Hematopoietic multipotent progenitor cell (in vitro differentiated cells): ENCODE measurements at regions not wholly inside any gene's neighbourhood (a gene's known extent, or its start where the extent isn't known, plus 50 kb on each side); places are given as distances from the start of the nearest gene placed in this dataset.
"Not testable (repeated sequence)": the region's sequence is repeated elsewhere in the genome, so short reads cannot be mapped to it uniquely, and the experiment has no call there.

Experiments
- DNase-seq, 3 donors: peaks; one replicate each; pipeline ENCODE4 v3.0.0-alpha.2; 2011 to 2015; ENCODE audit warnings: low read depth in 2 of 3, low spot score in 2 of 3

DNA sequence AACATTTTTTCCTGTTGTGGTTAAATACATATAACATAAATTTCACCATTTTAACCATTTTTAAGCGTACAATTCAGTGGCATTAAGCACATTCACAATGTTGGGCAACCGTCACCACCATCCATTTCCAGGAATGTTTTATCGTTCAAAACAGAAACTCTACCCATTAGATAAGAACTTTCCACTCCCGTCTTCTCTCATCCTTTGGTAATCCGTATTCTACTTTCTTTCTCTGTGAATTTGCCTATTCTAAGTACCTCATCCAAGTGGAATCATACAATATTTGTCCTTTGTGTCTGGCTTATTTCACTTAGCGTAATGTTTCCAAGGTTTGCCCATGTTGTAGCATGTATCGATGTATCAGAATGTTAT, 336.0 kb downstream of the RRAGC start:
- no peak for DNase-seq

- no peak for DNase-seq
These were observed 336.5 kb downstream of the RRAGC start for GRCh38 chr1:38522915-38523567.

- no peak for DNase-seq
These were observed 343.0 kb downstream of the RRAGC start for GRCh38 chr1:38516560-38516959.

- no peak for DNase-seq
These were observed 346.8 kb downstream of the RRAGC start for GRCh38 chr1:38512789-38513188.

- no peak for DNase-seq
These were observed 347.4 kb downstream of the RRAGC start for GRCh38 chr1:38512024-38512767.

DNA sequence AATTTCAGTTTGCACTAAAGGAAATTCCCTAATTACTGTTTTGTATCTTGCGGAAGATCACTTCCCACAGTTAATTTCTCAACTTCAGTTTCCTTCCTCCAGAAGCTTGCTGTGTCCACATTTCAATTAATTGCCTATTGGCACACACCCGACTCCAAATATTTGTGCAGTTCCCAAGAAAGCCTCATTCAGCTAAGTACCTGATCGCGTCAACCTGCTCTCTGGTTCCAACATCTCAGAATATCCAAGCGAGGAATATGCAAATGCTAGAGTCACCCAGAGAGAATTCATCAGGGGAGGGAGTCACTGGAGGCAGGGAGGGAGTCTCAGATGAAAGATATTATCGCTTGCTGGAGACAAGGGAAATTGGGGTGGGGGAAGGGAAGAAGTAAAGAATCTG, 351.3 kb downstream of the RRAGC start:
- no peak for DNase-seq

DNA sequence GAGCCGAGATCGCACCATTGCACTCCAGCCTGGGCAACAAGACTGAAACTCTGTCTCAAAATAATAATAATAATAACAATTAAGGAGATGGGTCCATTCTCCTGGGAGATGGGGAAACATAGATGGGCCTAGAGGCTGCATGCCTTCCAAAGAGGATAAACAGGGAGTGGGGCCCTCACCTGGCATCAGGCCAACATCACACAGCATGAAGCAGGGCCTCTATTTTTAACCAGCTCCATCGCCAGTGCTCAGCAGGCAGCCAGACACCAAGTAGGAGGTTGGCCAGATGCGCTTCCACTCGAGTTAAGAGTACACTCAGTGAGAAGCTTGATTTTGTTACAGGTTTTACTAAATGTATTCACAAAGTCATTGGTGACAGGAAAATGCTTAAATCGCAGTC, 352.0 kb downstream of the RRAGC start:
- no peak for DNase-seq

DNA sequence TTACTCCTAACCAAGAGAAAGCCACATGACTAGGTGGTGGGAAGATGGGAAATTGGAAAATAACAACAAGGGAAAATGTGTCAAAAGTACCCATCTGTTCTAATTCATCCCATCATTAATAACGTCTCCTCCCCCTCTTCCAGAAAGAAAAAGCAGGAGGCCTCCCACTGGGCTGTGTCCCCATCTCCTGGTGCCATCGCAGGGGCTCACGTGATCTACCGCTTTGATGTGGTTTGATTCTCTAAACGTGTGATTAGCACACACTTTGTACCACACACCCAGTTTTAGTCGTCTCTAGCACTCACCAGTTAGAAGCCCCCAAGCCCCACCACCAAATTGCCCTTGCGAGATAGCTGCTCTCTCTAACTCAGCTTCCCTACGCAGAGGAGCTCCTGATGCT, 353.6 kb downstream of the RRAGC start:
- no peak for DNase-seq

DNA sequence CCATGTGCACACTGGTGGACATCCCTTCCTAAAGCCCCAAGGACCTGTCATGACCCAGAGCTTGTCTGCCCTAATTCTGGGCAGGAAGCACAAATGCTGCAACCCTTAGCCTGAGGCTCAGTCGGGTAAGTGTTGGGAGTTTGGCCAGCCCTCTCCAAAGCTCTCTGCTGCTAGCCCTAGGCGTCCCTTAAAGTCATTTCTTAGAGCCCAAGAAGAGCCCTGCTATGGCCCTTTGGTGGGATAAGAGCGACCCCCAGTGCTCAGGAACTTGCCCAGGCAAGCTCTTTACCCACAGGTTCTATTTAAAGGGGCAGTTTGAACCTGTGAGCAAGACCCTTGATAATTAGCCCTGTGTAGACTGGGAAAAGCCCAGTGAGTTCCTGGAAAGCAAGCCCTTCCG, 356.8 kb downstream of the RRAGC start:
- DNase-seq, result peak in 1 of 3 donors; percentile 27

- DNase-seq, result no peak
These were observed 358.7 kb downstream of the RRAGC start for GRCh38 chr1:38500891-38501290.

- DNase-seq, result no peak
These were observed 359.2 kb downstream of the RRAGC start for GRCh38 chr1:38500352-38500751.

DNA sequence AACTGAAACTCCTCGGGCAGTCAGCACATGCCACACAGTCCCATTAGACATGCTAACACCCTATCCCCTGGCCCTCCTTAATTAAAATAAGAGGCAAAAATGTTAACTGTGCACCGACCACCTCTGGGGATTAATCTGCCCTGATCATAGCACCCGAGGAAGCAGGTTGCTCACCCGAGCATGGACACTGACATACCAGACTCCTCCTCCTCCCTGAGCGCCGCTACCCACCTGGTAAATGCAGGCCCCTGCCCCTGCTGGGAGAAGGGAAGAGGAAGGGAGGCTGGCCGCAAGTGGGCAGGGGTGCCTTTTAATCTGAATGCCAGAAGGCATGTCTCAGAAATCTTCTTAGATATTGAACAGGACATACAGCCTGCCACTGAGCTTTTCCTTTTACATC, 360.9 kb downstream of the RRAGC start:
- no peak for DNase-seq

GRCh38 chr1:38497921-38498656, 361.5 kb downstream of the RRAGC start:
- DNase-seq, result no peak

- DNase-seq, result peak in 1 of 3 donors; percentile 9
These were observed 366.3 kb downstream of the RRAGC start for GRCh38 chr1:38493306-38493705.

DNA sequence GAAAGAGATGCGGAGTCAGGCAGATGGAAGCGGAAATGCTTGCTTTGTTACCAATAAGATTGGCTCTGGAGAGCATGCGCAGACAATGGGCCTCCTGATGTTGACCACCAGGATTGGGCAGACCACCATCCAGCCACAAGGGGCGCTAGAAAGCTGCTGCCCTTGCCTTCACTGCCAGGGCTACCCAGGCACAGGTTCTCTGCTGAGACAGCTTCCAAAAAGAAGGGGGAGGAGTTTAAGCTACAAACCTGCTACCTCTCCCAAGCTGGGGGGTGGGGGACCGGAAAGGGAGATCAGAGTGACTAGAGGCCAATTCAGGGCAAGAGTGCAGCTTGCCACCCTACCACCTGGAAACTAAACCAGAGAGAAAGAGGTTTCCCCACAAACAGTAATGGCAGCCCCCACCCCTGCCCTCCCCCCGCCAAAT, 369.7 kb downstream of the RRAGC start:
- DNase-seq, result peak in 2 of 3 donors; percentile 29 to 42

- no peak for DNase-seq
These were observed 371.2 kb downstream of the RRAGC start for GRCh38 chr1:38488162-38488898.

- no peak for DNase-seq
These were observed 372.2 kb downstream of the RRAGC start for GRCh38 chr1:38487396-38487795.

DNA sequence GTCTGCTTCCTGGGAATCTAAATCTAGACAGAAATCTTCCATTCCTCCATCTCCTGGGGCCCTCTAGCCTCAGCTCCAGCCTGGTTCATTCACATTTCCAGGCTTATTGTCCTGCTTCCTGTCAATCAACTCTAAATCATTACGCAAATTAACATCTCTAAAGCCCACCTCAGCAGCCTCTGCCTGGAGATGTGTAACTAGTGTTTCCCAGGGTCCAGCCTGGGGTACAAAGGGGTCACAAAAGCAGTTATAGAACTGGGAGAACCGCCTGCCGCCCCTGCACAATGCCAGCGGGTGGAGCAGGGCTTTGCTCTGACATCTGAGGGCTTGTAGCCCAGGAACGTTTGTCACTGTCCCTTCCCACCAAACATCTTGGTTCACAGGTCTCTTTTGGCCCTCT, 373.5 kb downstream of the RRAGC start:
- no peak for DNase-seq

DNA sequence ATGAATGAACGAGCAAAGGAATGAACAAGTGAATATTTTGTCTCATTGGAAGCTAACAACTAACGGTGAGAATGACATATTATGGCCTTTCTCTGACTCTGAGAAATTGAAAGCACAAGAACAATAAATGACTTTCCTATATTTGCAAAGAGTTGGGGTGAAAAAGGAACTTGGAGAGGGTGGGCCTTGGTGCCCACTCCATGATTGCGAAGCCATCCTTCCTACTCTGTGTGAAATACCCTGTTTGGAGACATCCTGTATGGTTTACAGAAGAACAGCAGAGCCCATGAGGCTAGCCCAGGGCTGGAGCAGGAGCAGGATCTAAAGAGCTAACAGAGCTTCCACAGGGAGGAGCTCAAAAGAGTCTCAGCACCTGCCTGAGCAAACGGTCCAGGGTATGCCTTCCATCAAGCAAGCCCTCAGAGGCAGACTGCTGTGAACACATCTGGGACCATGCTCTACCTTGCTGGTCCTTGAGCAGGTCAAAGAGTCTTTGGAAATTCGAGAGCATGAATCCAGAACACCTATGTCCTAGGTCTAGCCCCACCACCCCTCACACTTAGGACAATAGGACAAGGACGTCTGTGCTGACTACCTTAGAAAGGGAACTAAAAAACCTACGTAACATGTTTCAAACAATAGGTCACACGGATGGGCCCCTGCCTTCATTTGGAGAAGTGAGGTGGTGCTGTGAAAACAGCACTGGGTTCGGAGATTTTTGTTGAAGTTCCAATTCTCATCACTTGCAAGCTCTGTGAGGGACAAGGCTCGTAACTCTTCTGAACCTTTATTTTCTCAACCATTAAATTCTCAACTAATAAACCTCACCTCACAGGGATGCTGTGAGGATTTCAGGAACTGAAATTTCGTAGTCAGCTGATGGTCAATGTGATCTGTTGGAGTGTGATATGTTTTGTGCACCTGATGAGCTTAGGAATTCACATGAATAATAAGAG, 377.4 kb downstream of the RRAGC start:
- DNase-seq, result no peak

- not testable (repeated sequence) for DNase-seq
These were observed 379.9 kb downstream of the RRAGC start for GRCh38 chr1:38479662-38480061.
